Natural killer cell (primary cell): ENCODE measurements at regions not wholly inside any gene's neighbourhood (a gene's known extent, or its start where the extent isn't known, plus 50 kb on each side); places are given as distances from the start of the nearest gene placed in this dataset.

ENCODE experiments used
- ATAC-seq, 3 donors: fragments of 150-1000 bp in 2 of 3; fragments of 200-7000 bp in 1 of 3; cut with Tn5 transposase; 1 replicate in 1 of 3; 2 replicates in 2 of 3; pipeline ENCODE4 v1.10.0; 2021; ENCODE audit warnings: mild to moderate bottlenecking in 2 of 3, moderate library complexity in 2 of 3
- DNase-seq, 2 donors: peaks; one replicate each; pipeline versions ENCODE4 v3.0.0 to v3.0.0-alpha.2; 2013 to 2021; ENCODE audit warnings: mixed read lengths in 1 of 2
- H3K27ac ChIP-seq: one replicate; pipeline ENCODE4 v1.5.1; 2013; ENCODE audit warnings: mild to moderate bottlenecking, low read length
- H3K27me3 ChIP-seq: one replicate; pipeline ENCODE4 v1.6.1; 2013; ENCODE audit warnings: low read length; ENCODE audit not compliant: control insufficient read depth, insufficient read depth
- H3K36me3 ChIP-seq: one replicate; pipeline ENCODE4 v1.6.1; 2013; ENCODE audit warnings: low read length; ENCODE audit not compliant: control insufficient read depth, insufficient read depth
- H3K4me1 ChIP-seq: one replicate; pipeline ENCODE4 v1.6.1; 2013; ENCODE audit warnings: low read length; ENCODE audit not compliant: control insufficient read depth, insufficient read depth
- H3K4me3 ChIP-seq: one replicate; pipeline ENCODE4 v1.5.1; 2013; ENCODE audit warnings: low read length
- H3K9me3 ChIP-seq: one replicate; pipeline ENCODE4 v1.6.1; 2013; ENCODE audit warnings: low read length; ENCODE audit not compliant: control insufficient read depth, insufficient read depth
- H3K27ac Mint-ChIP-seq, 2 donors: one replicate each; pipeline ENCODE4 v1.8.0; 2022; ENCODE audit warnings: mild to moderate bottlenecking in 2 of 2, mixed read lengths in 2 of 2, moderate library complexity in 1 of 2
- H3K27me3 Mint-ChIP-seq, 2 donors: one replicate each; pipeline ENCODE4 v1.8.0; 2022; ENCODE audit warnings: low read depth in 2 of 2, mixed read lengths in 2 of 2
- H3K36me3 Mint-ChIP-seq: one replicate; pipeline ENCODE4 v1.8.0; 2022; ENCODE audit warnings: mixed read lengths
- H3K4me1 Mint-ChIP-seq, 2 donors: one replicate each; pipeline ENCODE4 v1.8.0; 2022; ENCODE audit warnings: mixed read lengths in 2 of 2
- H3K4me3 Mint-ChIP-seq: one replicate; pipeline ENCODE4 v1.8.0; 2022; ENCODE audit warnings: mild to moderate bottlenecking, moderate library complexity, mixed read lengths
- H3K9me3 Mint-ChIP-seq, 2 donors: one replicate each; pipeline ENCODE4 v1.8.0; 2022; ENCODE audit warnings: mixed read lengths in 2 of 2
- WGBS: methylation state at CpG from one replicate; pipeline ENCODE4 v1.1.7; 2013; ENCODE audit warnings: missing lambda C conversion rate; ENCODE audit not compliant: insufficient coverage; 5-methylcytosine and 5-hydroxymethylcytosine counted together
- intact Hi-C: fragments of 100-400 bp; cut with micrococcal nuclease; formaldehyde crosslinking; loops from one replicate; pipeline ENCODE4 v1.14.2; 2022
- TF ChIP-seq, protein P1 (sequence below): fragments of 200-600 bp; IDR thresholded peaks from one replicate; pipeline ENCODE4 v1.8.0; 2022; ENCODE audit warnings: antibody characterized with exemption

DNA sequence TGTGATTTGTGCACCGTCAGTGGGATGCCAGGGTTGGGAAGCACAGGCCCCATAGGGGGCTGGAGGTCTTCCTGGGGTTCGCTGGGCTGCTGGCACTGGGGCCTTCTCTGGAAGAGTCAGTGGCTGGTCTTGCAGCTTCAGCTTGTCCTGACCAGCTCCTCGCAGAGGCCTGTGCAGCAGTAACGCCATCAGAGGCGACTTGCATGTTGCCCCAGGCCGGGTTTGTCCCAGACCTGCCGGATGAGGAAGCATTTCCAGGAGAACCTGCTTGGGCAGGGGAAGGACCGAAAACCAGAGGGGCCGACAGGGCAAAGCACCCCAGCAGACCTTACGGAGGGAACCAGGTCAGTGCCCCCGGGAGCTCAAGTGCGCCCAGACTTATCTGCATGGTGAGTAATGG lies 54.7 kb upstream of the IRX2 start:
- 83% methylated on average over 10 of the region's 12 CpGs for WGBS
- no peak overlapping the region for H3K4me3 ChIP-seq
- Mint-ChIP-seq H3K4me3 (no peak overlapping the region), H3K27ac (no peak overlapping the region), H3K4me1 (no peaks in the 10 kb centered on the region), H3K9me3 (peaks cover 2 to 3% of the 10 kb centered on the region in 2 donors), H3K27me3 (no peaks in the 10 kb centered on the region), H3K36me3 (no peaks in the 10 kb centered on the region)
- no peaks in the 10 kb centered on the region for H3K36me3 ChIP-seq
- no peak for DNase-seq
- no peaks in the 10 kb centered on the region for H3K9me3 ChIP-seq
- intact Hi-C loops: no loop called here
- H3K4me1 ChIP-seq: no peaks in the 10 kb centered on the region
- no peak overlapping the region for H3K27ac ChIP-seq
- TF ChIP-seq, protein P1, sequence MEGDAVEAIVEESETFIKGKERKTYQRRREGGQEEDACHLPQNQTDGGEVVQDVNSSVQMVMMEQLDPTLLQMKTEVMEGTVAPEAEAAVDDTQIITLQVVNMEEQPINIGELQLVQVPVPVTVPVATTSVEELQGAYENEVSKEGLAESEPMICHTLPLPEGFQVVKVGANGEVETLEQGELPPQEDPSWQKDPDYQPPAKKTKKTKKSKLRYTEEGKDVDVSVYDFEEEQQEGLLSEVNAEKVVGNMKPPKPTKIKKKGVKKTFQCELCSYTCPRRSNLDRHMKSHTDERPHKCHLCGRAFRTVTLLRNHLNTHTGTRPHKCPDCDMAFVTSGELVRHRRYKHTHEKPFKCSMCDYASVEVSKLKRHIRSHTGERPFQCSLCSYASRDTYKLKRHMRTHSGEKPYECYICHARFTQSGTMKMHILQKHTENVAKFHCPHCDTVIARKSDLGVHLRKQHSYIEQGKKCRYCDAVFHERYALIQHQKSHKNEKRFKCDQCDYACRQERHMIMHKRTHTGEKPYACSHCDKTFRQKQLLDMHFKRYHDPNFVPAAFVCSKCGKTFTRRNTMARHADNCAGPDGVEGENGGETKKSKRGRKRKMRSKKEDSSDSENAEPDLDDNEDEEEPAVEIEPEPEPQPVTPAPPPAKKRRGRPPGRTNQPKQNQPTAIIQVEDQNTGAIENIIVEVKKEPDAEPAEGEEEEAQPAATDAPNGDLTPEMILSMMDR: no peak
- H3K27me3 ChIP-seq: no peaks in the 10 kb centered on the region
- no peak for ATAC-seq

DNA sequence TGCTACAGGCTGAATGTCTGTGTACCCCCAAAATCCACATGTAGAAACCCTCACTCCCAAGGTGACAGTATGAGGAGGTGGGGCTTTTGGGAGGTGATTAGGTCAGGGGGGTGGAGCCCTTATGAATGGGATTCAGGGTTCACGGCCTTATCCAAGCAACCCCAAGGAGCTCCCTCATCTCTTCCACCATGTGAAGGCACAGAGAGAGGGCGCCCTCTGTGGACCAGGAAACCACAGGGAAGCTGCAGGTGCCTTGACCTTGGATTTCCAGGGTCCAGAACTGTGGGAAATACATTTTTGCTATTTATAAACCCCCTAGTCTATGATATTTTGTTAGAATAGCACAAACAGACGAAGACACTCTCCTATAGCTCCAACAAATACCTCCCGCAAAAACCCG lies 53.6 kb upstream of the IRX2 start:
- Histone ChIP-seq H3K9me3 (no peaks in the 10 kb centered on the region), H3K4me1 (no peaks in the 10 kb centered on the region), H3K36me3 (no peaks in the 10 kb centered on the region), H3K27ac (no peak overlapping the region), H3K27me3 (no peaks in the 10 kb centered on the region), H3K4me3 (no peak overlapping the region)
- DNase-seq (no peak), ATAC-seq (no peak)
- Mint-ChIP-seq H3K27ac (no peak overlapping the region), H3K4me3 (no peak overlapping the region), H3K27me3 (no peaks in the 10 kb centered on the region), H3K36me3 (no peaks in the 10 kb centered on the region), H3K9me3 (peaks cover 2 to 3% of the 10 kb centered on the region in 2 donors), H3K4me1 (no peaks in the 10 kb centered on the region)
- WGBS: 47% methylated on average over 5 of the region's 5 CpGs
- TF ChIP-seq, protein P1: no peak
- intact Hi-C loops: no loop called here

DNA sequence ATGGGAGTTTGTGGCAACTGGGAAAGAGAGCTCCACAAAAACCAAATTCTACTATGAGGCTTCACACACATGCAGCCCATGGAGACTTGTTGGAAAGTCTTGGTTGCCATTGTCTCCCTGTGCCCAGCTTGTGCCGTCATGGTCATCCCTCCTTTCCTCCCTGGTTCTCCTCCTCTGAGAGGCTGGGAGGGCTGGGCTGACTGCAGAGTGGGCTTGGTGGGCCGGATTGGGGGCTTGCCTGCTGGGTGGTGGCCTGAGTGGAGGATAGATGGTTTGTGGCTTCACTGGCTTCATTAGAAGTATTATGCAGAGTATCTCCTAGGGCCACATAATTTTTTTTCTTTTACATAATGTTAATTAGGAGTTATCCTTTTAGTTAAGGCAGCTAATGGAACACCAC lies 52.3 kb upstream of the IRX2 start:
- no peak overlapping the region for H3K27ac ChIP-seq
- no peak overlapping the region for H3K4me3 ChIP-seq
- H3K4me1 ChIP-seq: no peaks in the 10 kb centered on the region
- ATAC-seq: no peak
- no peaks in the 10 kb centered on the region for H3K36me3 ChIP-seq
- no peak for DNase-seq
- TF ChIP-seq, protein P1: no peak
- no peak overlapping the region for H3K4me3 Mint-ChIP-seq
- intact Hi-C loops: no loop called here
- peaks cover 2 to 3% of the 10 kb centered on the region in 2 donors for H3K9me3 Mint-ChIP-seq
- H3K27me3 Mint-ChIP-seq: no peaks in the 10 kb centered on the region
- no peaks in the 10 kb centered on the region for H3K36me3 Mint-ChIP-seq
- no peaks in the 10 kb centered on the region for H3K4me1 Mint-ChIP-seq
- H3K9me3 ChIP-seq: no peaks in the 10 kb centered on the region
- 86% methylated on average over 1 of the region's 2 CpGs for WGBS
- no peak overlapping the region for H3K27ac Mint-ChIP-seq
- no peaks in the 10 kb centered on the region for H3K27me3 ChIP-seq

DNA sequence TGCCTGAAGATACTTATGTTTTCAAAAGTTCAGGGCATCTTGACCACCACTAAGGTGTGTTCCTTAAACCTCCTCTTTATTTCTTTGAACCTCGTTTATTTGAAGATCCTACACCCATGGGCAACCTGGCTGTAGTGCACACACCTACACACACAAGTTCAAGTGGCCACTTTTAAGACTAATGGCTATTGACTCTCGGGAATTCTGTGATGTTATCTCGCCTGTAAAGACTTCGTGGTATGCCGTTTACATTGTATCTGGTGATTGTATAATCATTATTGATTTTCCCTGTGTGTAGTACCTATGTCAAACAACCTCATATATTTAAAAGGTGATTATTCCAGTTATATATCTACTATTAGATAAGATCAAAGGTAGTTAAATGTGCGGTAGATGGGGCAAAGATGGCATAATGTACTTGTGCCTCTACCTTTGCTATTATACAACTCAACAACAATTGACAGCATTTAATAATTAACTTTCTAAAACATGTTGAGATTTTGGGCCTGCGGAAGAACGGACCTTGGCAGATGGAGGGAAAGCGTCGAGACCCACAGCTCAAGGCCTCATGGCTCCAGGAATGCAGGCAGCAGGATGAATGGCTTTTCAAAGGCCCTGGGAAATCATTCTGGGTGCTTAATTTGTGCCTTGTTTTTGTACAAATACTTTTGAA lies 51.4 kb upstream of the IRX2 start:
- Mint-ChIP-seq H3K4me3 (no peak overlapping the region), H3K36me3 (no peaks in the 10 kb centered on the region), H3K4me1 (no peaks in the 10 kb centered on the region), H3K27ac (no peak overlapping the region), H3K9me3 (peaks cover 1 to 3% of the 10 kb centered on the region in 2 donors), H3K27me3 (no peaks in the 10 kb centered on the region)
- TF ChIP-seq, protein P1: no peak
- WGBS: 80% methylated on average over 6 of the region's 10 CpGs
- Histone ChIP-seq H3K9me3 (no peaks in the 10 kb centered on the region), H3K36me3 (no peaks in the 10 kb centered on the region), H3K4me3 (no peak overlapping the region), H3K27ac (no peak overlapping the region), H3K4me1 (no peaks in the 10 kb centered on the region), H3K27me3 (no peaks in the 10 kb centered on the region)
- intact Hi-C loops: no loop called here
- no peak for ATAC-seq
- DNase-seq: no peak
